ENCODE measurements at regions not wholly inside any gene's neighbourhood (a gene's known extent, or its start where the extent isn't known, plus 50 kb on each side); places are given as distances from the start of the nearest gene placed in this dataset.

DNA sequence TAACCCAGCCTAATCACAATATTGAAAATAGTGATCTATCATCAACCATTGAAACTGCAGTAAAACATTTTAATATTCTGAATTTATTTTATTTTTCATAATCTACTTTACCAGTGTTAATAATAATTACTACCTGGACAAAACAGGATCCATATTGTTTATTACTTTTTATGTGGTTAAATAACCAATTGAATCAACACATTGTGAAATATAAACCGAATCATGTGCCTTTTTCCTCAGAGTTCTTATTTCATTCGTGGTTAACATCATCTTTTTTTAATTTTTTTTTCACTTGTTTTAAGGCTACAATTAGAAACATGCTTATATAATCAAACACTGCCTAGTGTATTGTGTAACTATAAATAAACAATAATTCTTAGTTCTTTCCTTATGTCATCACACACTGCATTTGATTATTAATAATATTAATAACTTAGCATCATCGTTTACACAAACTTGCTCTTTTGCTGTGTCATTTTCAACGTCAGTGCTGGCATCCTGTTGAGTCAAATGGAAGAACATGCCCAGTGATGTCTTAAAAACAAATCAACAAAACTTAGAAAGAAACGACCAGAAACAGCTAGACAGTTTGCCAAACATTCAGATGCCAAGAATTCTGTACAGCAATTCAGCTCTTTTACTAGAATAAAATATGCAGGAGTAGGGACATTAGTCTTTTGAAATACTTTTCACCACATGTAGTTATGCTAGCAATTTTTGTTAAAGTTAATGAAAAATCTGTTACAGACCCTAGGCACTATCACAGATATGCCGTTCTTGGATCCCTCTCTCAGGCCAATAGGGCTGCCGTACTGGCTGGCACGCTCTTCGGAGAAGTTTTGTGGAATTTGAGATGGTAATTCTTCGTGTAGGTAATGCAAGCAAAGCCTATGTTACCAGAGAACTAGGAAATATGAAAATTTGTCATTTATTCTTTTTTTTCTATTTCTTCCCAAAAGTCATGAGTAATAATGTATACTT lies 330.4 kb upstream of the SEMA3A start:
- TF ChIP-seq POLR2A (IDR thresholded peaks at IDR 0.05), result no peak
- peak in 1 of 4 donors; percentile 12 for TF ChIP-seq POLR2AphosphoS5 (IDR thresholded peaks at IDR 0.05)
- TF ChIP-seq, protein P1, sequence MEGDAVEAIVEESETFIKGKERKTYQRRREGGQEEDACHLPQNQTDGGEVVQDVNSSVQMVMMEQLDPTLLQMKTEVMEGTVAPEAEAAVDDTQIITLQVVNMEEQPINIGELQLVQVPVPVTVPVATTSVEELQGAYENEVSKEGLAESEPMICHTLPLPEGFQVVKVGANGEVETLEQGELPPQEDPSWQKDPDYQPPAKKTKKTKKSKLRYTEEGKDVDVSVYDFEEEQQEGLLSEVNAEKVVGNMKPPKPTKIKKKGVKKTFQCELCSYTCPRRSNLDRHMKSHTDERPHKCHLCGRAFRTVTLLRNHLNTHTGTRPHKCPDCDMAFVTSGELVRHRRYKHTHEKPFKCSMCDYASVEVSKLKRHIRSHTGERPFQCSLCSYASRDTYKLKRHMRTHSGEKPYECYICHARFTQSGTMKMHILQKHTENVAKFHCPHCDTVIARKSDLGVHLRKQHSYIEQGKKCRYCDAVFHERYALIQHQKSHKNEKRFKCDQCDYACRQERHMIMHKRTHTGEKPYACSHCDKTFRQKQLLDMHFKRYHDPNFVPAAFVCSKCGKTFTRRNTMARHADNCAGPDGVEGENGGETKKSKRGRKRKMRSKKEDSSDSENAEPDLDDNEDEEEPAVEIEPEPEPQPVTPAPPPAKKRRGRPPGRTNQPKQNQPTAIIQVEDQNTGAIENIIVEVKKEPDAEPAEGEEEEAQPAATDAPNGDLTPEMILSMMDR (IDR thresholded peaks at IDR 0.05), result no peak
